ENCODE measurements at regions not wholly inside any gene's neighbourhood (a gene's known extent, or its start where the extent isn't known, plus 50 kb on each side); places are given as distances from the start of the nearest gene placed in this dataset.

DNA sequence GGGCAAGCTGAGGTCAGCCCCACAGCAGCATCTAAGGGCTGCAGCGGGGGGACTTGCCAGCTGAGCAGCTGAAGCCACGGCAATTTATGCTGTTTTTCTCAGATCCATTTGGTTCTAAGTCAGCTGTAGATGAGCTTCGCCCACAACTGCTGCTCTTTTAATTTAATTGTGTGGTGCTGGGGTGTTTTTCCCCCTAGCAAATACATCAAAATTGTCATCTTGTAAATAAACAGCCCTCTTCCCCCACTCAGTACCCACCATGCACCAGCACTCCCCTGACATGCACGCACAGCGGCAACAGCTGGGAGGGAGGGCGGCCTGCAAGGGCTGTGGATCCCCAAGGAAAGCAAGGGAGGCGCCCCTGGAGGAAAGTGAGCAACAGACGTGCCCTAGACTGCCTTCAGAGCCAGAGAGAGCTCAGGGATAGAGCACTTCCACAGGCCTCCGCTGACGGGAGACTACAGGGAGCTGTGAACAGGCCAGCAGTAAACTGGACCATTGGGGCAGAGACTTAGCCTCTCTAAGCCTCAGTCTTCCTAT is 149.5 kb downstream of the TMEM132E start:
- H3K79me2 ChIP-seq (ENCODE audit: insufficient read depth, low read length) = no peaks in the 10 kb centered on the region
- no peak overlapping the region for H3K4me3 ChIP-seq (ENCODE audit: insufficient read depth, low read depth, low read length)
- H3K9ac ChIP-seq (ENCODE audit: low read length) = no peak overlapping the region
- H4K20me1 ChIP-seq (ENCODE audit: insufficient read depth, low read length) = no peaks in the 10 kb centered on the region
- Mint-ChIP-seq H3K4me1 (ENCODE audit: low read depth, unreplicated experiment) (no peaks in the 10 kb centered on the region), H3K27me3 (ENCODE audit: low read depth, unreplicated experiment) (peaks cover 50% of the 10 kb centered on the region), H3K27ac (ENCODE audit: unreplicated experiment) (no peak overlapping the region), H3K36me3 (ENCODE audit: low read depth, unreplicated experiment) (no peaks in the 10 kb centered on the region), H3K4me3 (ENCODE audit: unreplicated experiment) (no peak overlapping the region), H3K9me3 (ENCODE audit: unreplicated experiment) (peaks cover under 1% of the 10 kb centered on the region)
- no peak for FAIRE-seq
- no peak overlapping the region for H3K4me2 ChIP-seq (ENCODE audit: low read length)
- no peaks in the 10 kb centered on the region for H3K9me3 ChIP-seq (ENCODE audit: insufficient read depth, low read depth, low read length)
- no peak for DNase-seq (ENCODE audit: low read depth)
- H3K36me3 ChIP-seq (ENCODE audit: insufficient read depth, low read length) = no peaks in the 10 kb centered on the region
- TF ChIP-seq, protein P1, sequence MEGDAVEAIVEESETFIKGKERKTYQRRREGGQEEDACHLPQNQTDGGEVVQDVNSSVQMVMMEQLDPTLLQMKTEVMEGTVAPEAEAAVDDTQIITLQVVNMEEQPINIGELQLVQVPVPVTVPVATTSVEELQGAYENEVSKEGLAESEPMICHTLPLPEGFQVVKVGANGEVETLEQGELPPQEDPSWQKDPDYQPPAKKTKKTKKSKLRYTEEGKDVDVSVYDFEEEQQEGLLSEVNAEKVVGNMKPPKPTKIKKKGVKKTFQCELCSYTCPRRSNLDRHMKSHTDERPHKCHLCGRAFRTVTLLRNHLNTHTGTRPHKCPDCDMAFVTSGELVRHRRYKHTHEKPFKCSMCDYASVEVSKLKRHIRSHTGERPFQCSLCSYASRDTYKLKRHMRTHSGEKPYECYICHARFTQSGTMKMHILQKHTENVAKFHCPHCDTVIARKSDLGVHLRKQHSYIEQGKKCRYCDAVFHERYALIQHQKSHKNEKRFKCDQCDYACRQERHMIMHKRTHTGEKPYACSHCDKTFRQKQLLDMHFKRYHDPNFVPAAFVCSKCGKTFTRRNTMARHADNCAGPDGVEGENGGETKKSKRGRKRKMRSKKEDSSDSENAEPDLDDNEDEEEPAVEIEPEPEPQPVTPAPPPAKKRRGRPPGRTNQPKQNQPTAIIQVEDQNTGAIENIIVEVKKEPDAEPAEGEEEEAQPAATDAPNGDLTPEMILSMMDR (IDR thresholded peaks at IDR 0.05; ENCODE audit: insufficient read depth, low read depth, low read length) = no peak
- TF ChIP-seq EZH2 (IDR thresholded peaks at IDR 0.05; ENCODE audit: insufficient read depth, low read length) = no peak
- H3K4me1 ChIP-seq (ENCODE audit: insufficient read depth, low read length) = no peaks in the 10 kb centered on the region
- no peaks in the 10 kb centered on the region for H3K27me3 ChIP-seq (ENCODE audit: insufficient read depth, low read length)
- H2AFZ ChIP-seq (ENCODE audit: low read depth, low read length) = no peak overlapping the region
- H3K27ac ChIP-seq (ENCODE audit: low read depth, low read length) = no peak overlapping the region

DNA sequence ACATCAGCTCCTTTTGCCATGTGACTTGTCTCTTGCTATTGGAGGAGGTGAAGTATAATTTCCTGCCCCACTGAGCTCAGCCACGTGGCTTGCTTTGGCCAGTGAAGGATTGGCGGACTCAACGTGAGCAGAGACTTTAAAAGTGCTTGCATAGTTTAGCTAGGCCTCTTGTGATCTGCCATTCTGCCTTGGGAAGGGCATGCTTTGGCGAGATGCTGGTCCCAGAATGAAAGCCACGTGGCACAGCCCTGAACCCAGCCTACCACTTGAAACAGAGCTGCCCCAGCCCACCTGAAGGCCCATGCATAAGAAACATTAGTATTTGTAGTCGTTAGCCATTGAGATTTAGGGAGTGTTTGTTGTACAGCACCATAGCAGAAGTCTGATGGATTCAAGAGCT is 148.2 kb downstream of the TMEM132E start:
- H3K4me1 Mint-ChIP-seq (ENCODE audit: low read depth, unreplicated experiment) = no peaks in the 10 kb centered on the region
- FAIRE-seq (no peak), DNase-seq (ENCODE audit: low read depth) (no peak)
- Histone ChIP-seq H3K4me2 (ENCODE audit: low read length) (no peak overlapping the region), H3K27ac (ENCODE audit: low read depth, low read length) (no peak overlapping the region), H3K36me3 (ENCODE audit: insufficient read depth, low read length) (no peaks in the 10 kb centered on the region), H4K20me1 (ENCODE audit: insufficient read depth, low read length) (no peaks in the 10 kb centered on the region), H3K4me1 (ENCODE audit: insufficient read depth, low read length) (no peaks in the 10 kb centered on the region), H2AFZ (ENCODE audit: low read depth, low read length) (no peak overlapping the region), H3K9me3 (ENCODE audit: insufficient read depth, low read depth, low read length) (no peaks in the 10 kb centered on the region), H3K9ac (ENCODE audit: low read length) (no peak overlapping the region), H3K79me2 (ENCODE audit: insufficient read depth, low read length) (no peaks in the 10 kb centered on the region), H3K4me3 (ENCODE audit: insufficient read depth, low read depth, low read length) (no peak overlapping the region), H3K27me3 (ENCODE audit: insufficient read depth, low read length) (no peaks in the 10 kb centered on the region)
- TF ChIP-seq EZH2 (IDR thresholded peaks at IDR 0.05; ENCODE audit: insufficient read depth, low read length) = no peak
- TF ChIP-seq, protein P1 (IDR thresholded peaks at IDR 0.05; ENCODE audit: insufficient read depth, low read depth, low read length) = no peak
- H3K4me3 Mint-ChIP-seq (ENCODE audit: unreplicated experiment) = no peak overlapping the region
- no peak overlapping the region for H3K27ac Mint-ChIP-seq (ENCODE audit: unreplicated experiment)
- no peaks in the 10 kb centered on the region for H3K36me3 Mint-ChIP-seq (ENCODE audit: low read depth, unreplicated experiment)
- H3K9me3 Mint-ChIP-seq (ENCODE audit: unreplicated experiment) = no peaks in the 10 kb centered on the region
- peaks cover 56% of the 10 kb centered on the region for H3K27me3 Mint-ChIP-seq (ENCODE audit: low read depth, unreplicated experiment)

DNA sequence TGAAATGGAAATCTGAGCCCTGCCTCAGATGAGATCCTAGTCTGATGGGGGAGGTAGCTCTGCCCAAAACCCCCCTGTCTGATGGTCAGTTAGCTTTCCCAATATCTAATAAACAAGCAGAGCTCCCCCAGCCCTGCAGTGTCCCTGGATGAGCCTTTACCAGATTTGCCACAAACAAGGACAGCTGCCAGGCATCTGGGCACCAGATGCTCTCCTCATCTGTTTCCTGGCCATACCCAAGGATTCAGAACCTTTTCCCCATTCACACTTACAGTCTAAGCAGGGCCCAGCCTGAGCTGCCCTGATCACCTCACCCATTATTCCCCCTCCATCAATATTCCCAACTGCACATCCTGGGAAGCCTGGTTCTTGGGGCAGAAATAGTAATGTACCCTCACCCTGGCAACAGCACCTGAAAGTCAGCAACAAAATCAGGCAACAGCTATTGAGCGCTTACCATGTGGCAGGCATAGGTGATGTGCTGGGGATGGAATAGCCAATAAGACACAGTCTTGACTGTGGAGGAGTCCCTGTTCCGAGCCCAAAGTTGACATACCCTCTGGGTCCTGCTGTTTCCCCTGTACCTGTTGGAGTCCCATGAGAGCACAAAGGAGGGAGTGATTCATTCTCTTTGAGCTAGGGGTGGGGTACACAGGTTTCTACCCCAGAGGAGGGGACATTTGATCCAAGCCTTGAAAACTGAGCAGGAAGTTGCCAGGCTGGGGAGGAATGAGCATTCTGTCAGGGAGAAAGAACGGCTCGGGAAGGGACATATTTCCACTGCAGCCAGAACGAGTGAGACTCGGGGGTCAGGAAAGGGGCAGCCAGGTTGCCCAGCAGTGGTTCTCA is 147.4 kb downstream of the TMEM132E start:
- Mint-ChIP-seq H3K4me3 (ENCODE audit: unreplicated experiment) (no peak overlapping the region), H3K4me1 (ENCODE audit: low read depth, unreplicated experiment) (no peaks in the 10 kb centered on the region), H3K9me3 (ENCODE audit: unreplicated experiment) (no peaks in the 10 kb centered on the region), H3K27me3 (ENCODE audit: low read depth, unreplicated experiment) (peaks cover 57% of the 10 kb centered on the region), H3K36me3 (ENCODE audit: low read depth, unreplicated experiment) (no peaks in the 10 kb centered on the region), H3K27ac (ENCODE audit: unreplicated experiment) (no peak overlapping the region)
- no peak for TF ChIP-seq EZH2 (IDR thresholded peaks at IDR 0.05; ENCODE audit: insufficient read depth, low read length)
- H3K79me2 ChIP-seq (ENCODE audit: insufficient read depth, low read length) = no peaks in the 10 kb centered on the region
- H3K9ac ChIP-seq (ENCODE audit: low read length) = no peak overlapping the region
- H4K20me1 ChIP-seq (ENCODE audit: insufficient read depth, low read length) = no peaks in the 10 kb centered on the region
- H3K9me3 ChIP-seq (ENCODE audit: insufficient read depth, low read depth, low read length) = no peaks in the 10 kb centered on the region
- DNase-seq (ENCODE audit: low read depth) = no peak
- no peaks in the 10 kb centered on the region for H3K27me3 ChIP-seq (ENCODE audit: insufficient read depth, low read length)
- no peak overlapping the region for H3K4me2 ChIP-seq (ENCODE audit: low read length)
- no peaks in the 10 kb centered on the region for H3K36me3 ChIP-seq (ENCODE audit: insufficient read depth, low read length)
- FAIRE-seq = no peak
- H3K27ac ChIP-seq (ENCODE audit: low read depth, low read length) = no peak overlapping the region
- H2AFZ ChIP-seq (ENCODE audit: low read depth, low read length) = no peak overlapping the region
- H3K4me3 ChIP-seq (ENCODE audit: insufficient read depth, low read depth, low read length) = no peak overlapping the region
- no peaks in the 10 kb centered on the region for H3K4me1 ChIP-seq (ENCODE audit: insufficient read depth, low read length)
